Mesenchymal stem cell (in vitro differentiated cells and primary cell): ENCODE measurements at regions not wholly inside any gene's neighbourhood (a gene's known extent, or its start where the extent isn't known, plus 50 kb on each side); places are given as distances from the start of the nearest gene placed in this dataset.

Experiments used
- DNase-seq: peaks from one replicate; pipeline ENCODE4 v3.0.0-alpha.2; 2013
- H2AFZ ChIP-seq: one replicate; pipeline ENCODE4 v1.6.1; 2013; ENCODE audit warnings: low read depth, mild to moderate bottlenecking, control low read depth, inconsistent platforms, low read length, moderate library complexity
- H2AK5ac ChIP-seq: 2 replicates; pipeline ENCODE4 v1.6.1; 2013; ENCODE audit warnings: low read length, moderate library complexity, mild to moderate bottlenecking, inconsistent platforms; ENCODE audit not compliant: severe bottlenecking
- H2BK120ac ChIP-seq: one replicate; pipeline ENCODE4 v1.6.1; 2013; ENCODE audit warnings: low read depth, mild to moderate bottlenecking, inconsistent platforms, low read length, moderate library complexity
- H2BK12ac ChIP-seq, 2 experiments: one replicate each; pipeline ENCODE4 v1.6.1; 2013; ENCODE audit warnings: inconsistent platforms in 2 of 2, low read length in 2 of 2, mild to moderate bottlenecking in 2 of 2, moderate library complexity in 2 of 2, control low read depth in 1 of 2
- H2BK15ac ChIP-seq: one replicate; pipeline ENCODE4 v1.6.1; 2013; ENCODE audit warnings: mild to moderate bottlenecking, low read depth, inconsistent platforms; ENCODE audit not compliant: poor library complexity, severe bottlenecking
- H2BK5ac ChIP-seq: 2 replicates; pipeline ENCODE4 v1.6.1; 2013; ENCODE audit warnings: low read depth, mild to moderate bottlenecking, low read length, control low read depth, inconsistent platforms; ENCODE audit not compliant: poor library complexity, severe bottlenecking
- H3K14ac ChIP-seq, 2 experiments: one replicate each; pipeline ENCODE4 v1.6.1; 2013; ENCODE audit warnings: inconsistent platforms in 2 of 2, low read length in 2 of 2, control low read depth in 1 of 2, mild to moderate bottlenecking in 1 of 2, moderate library complexity in 1 of 2
- H3K18ac ChIP-seq, 2 experiments: one replicate each; pipeline ENCODE4 v1.6.1; 2013; ENCODE audit warnings: inconsistent platforms in 2 of 2, low read length in 2 of 2, control low read depth in 1 of 2, low read depth in 1 of 2, mild to moderate bottlenecking in 1 of 2
- H3K23ac ChIP-seq, 2 experiments: one replicate each; pipeline ENCODE4 v1.6.1; 2013; ENCODE audit warnings: inconsistent platforms in 2 of 2, low read length in 2 of 2, mild to moderate bottlenecking in 2 of 2, moderate library complexity in 2 of 2, control low read depth in 1 of 2
- H3K27ac ChIP-seq: 2 replicates; pipeline ENCODE4 v1.5.1; 2013; ENCODE audit warnings: mild to moderate bottlenecking, moderate library complexity, low read length, control low read depth, inconsistent platforms; ENCODE audit not compliant: poor library complexity, severe bottlenecking
- H3K27me3 ChIP-seq, 2 experiments: 2 replicates each; pipeline versions ENCODE4 v1.6.1 to v1.7.0; 2013; ENCODE audit warnings: low read length in 2 of 2, mild to moderate bottlenecking in 2 of 2, moderate library complexity in 2 of 2, control low read depth in 1 of 2, inconsistent platforms in 1 of 2; ENCODE audit not compliant: control insufficient read depth in 1 of 2, insufficient read depth in 1 of 2
- H3K36me3 ChIP-seq, 2 experiments: 2 replicates each; pipeline versions ENCODE4 v1.6.1 to v1.7.0; 2013; ENCODE audit warnings: low read length in 2 of 2, control low read depth in 1 of 2, inconsistent platforms in 1 of 2, low read depth in 1 of 2, mild to moderate bottlenecking in 1 of 2; ENCODE audit not compliant: insufficient read depth in 2 of 2, control insufficient read depth in 1 of 2
- H3K4ac ChIP-seq, 2 experiments: one replicate each; pipeline ENCODE4 v1.6.1; 2013; ENCODE audit warnings: inconsistent platforms in 2 of 2, low read length in 2 of 2, mild to moderate bottlenecking in 2 of 2, moderate library complexity in 2 of 2, control low read depth in 1 of 2, low read depth in 1 of 2
- H3K4me1 ChIP-seq: 2 replicates; pipeline ENCODE4 v1.6.1; 2013; ENCODE audit warnings: low read depth, low read length, control low read depth; ENCODE audit not compliant: control insufficient read depth, insufficient read depth
- H3K4me2 ChIP-seq: 2 replicates; pipeline ENCODE4 v1.6.1; 2013; ENCODE audit warnings: low read length, mild to moderate bottlenecking, inconsistent platforms; ENCODE audit not compliant: poor library complexity, severe bottlenecking
- H3K4me3 ChIP-seq, 2 experiments: 2 replicates each; pipeline versions ENCODE4 v1.5.1 to v1.7.0; 2013; ENCODE audit warnings: low read length in 2 of 2, mild to moderate bottlenecking in 2 of 2, control low read depth in 1 of 2, low read depth in 1 of 2; ENCODE audit not compliant: insufficient read depth in 1 of 2
- H3K79me1 ChIP-seq: replicated peaks from 2 replicates; pipeline ENCODE4 v1.6.1; 2013; ENCODE audit warnings: mild to moderate bottlenecking, control low read depth, low read length, inconsistent platforms; ENCODE audit not compliant: poor library complexity, severe bottlenecking
- H3K9ac ChIP-seq: 2 replicates; pipeline ENCODE4 v1.7.0; 2013; ENCODE audit warnings: mild to moderate bottlenecking, low read length, moderate library complexity
- H3K9me3 ChIP-seq: 2 replicates; pipeline ENCODE4 v1.7.0; 2013; ENCODE audit warnings: mild to moderate bottlenecking, low read length; ENCODE audit not compliant: control insufficient read depth
- H4K8ac ChIP-seq: one replicate; pipeline ENCODE4 v1.6.1; 2013; ENCODE audit warnings: inconsistent platforms, mild to moderate bottlenecking, low read length, moderate library complexity
- H4K91ac ChIP-seq: one replicate; pipeline ENCODE4 v1.6.1; 2013; ENCODE audit warnings: mild to moderate bottlenecking, low read length, inconsistent platforms
- WGBS: methylation state at CpG from one replicate; pipeline ENCODE4 v1.1.7; 2013; ENCODE audit warnings: mixed read lengths; 5-methylcytosine and 5-hydroxymethylcytosine counted together

DNA sequence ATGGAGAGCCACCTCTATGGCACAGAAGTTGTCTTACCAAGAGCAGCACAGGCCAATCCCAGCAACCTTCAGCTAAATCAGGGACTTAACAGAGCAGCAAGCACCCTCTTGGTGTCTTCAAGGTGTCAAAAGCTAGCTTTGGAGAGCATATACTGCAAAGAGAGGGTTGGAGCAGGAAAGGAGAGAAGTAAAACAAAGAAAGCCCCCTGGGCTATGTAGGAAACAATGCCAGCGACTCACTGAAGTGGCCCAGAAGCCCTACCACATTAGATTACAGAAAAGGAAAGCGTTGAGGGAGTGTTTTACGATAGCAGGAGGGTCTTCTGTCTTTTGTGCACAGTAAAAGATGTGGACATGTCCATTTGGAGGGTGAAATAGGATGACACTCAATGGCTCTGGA, 233.4 kb downstream of the MREG start:
- DNase-seq: no peak
- WGBS: 86% methylated on average over 3 of the region's 3 CpGs
- Histone ChIP-seq H3K4me1 (peaks cover 2% of the 10 kb centered on the region), H3K79me1 (no peaks in the 10 kb centered on the region), H3K27ac (no peak overlapping the region), H2BK120ac (no peak overlapping the region), H3K4me3 (no peak overlapping the region), H3K27me3 (no peaks in the 10 kb centered on the region), H2BK5ac (no peak overlapping the region), H2BK15ac (no peak overlapping the region), H2AFZ (no peak overlapping the region), H3K4me2 (no peak overlapping the region), H3K23ac (no peak overlapping the region), H4K8ac (no peak overlapping the region), H3K9me3 (no peaks in the 10 kb centered on the region), H4K91ac (no peak overlapping the region), H3K4ac (no peak overlapping the region), H3K14ac (no peak overlapping the region), H3K18ac (peak overlapping the region in 1 of 2 experiments; percentile 15), H3K36me3 (no peaks in the 10 kb centered on the region), H3K9ac (no peak overlapping the region), H2AK5ac (no peak overlapping the region), H2BK12ac (peak overlapping the region in 1 of 2 experiments; percentile 4)

DNA sequence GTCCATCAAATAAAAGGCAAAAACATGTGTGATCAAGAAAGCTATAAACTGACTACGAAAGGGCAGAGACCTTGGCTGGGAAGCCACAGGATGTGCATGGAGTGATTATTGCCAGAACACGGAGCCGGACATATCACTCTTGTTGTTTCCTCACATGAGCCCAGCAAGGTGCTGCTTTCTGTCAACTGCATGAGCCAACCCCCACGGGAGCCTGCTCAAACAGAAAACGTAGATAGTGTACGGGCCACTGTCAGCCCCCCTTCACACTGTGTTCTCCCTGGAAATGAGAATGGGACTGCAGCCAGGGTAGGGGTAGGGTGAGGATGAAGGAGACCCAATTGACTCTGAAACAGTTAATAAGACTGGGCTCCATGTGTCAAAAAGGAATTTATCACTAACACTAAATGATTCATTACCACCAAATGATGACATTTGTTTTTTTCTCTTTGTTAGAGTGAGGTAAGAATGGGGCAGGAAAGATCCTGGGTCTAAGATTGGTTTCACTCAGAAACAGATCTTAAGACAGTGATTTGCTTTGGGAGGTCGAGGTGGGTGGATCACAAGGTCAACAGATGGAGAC, 235.8 kb downstream of the MREG start:
- Histone ChIP-seq H4K8ac (peak overlapping the region; percentile 57), H4K91ac (no peak overlapping the region), H3K27ac (no peak overlapping the region), H3K79me1 (no peaks in the 10 kb centered on the region), H2BK12ac (no peak overlapping the region), H3K36me3 (no peaks in the 10 kb centered on the region), H2BK15ac (no peak overlapping the region), H2AK5ac (peak overlapping the region; percentile 8), H3K4ac (peak overlapping the region in 1 of 2 experiments; percentile 60), H3K4me1 (peaks cover 7% of the 10 kb centered on the region), H2BK120ac (no peak overlapping the region), H2BK5ac (no peak overlapping the region), H3K27me3 (no peaks in the 10 kb centered on the region), H3K14ac (no peak overlapping the region), H3K23ac (no peak overlapping the region), H2AFZ (no peak overlapping the region), H3K4me3 (no peak overlapping the region), H3K9me3 (no peaks in the 10 kb centered on the region), H3K4me2 (no peak overlapping the region), H3K9ac (no peak overlapping the region), H3K18ac (peak overlapping the region; percentile 5)
- DNase-seq: no peak
- WGBS: 66% methylated on average over 6 of the region's 7 CpGs

DNA sequence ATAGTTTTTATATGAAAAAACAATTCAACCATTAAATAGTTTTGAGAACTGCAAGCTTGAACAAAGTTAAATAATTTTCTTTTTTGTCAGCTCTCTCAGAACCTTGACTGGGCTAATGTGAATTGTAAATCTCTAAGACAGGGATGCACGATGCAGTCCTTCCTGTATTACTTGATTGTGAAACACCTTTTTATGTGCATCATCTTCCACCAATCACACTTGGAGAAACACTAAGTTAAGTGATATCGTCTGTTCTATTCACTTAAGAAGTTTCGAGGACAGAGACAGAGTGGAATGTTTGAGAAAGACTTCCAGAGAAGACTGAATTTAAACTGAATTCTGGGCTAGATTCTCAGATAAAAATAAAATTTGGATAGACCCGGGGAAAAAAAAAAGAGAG, 238.2 kb downstream of the MREG start:
- Histone ChIP-seq H3K27ac (no peak overlapping the region), H3K23ac (no peak overlapping the region), H3K4me3 (no peak overlapping the region), H2BK12ac (no peak overlapping the region), H3K14ac (no peak overlapping the region), H3K4me2 (no peak overlapping the region), H3K36me3 (no peaks in the 10 kb centered on the region), H4K91ac (no peak overlapping the region), H3K18ac (no peak overlapping the region), H2BK5ac (no peak overlapping the region), H2BK15ac (no peak overlapping the region), H3K4ac (no peak overlapping the region), H2BK120ac (no peak overlapping the region), H2AK5ac (no peak overlapping the region), H2AFZ (no peak overlapping the region), H3K27me3 (no peaks in the 10 kb centered on the region), H3K79me1 (no peaks in the 10 kb centered on the region), H4K8ac (no peak overlapping the region), H3K9ac (peak overlapping the region; percentile 90), H3K4me1 (peaks cover 9% of the 10 kb centered on the region), H3K9me3 (no peaks in the 10 kb centered on the region)
- peak; percentile 49 for DNase-seq
- WGBS: 53% methylated on average over 3 of the region's 4 CpGs

DNA sequence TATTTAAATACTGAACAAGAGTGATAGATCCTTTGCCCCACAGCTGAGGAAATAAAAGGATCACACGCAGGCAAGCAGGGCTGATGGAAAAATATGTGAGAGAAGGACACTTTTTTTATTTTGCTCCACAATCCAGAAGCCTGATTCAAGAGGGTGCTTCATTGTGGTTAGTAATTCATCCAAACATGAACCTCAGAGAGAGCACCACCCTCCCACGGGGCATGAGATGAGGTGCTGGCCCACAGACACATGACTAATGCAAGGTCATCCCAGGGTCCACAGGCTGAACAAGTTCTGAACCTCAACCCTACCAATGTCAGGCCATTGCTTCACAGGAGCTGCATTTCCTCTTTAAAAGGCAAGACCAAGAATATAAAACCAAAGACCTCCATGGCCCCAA, 239.6 kb downstream of the MREG start:
- H2BK120ac ChIP-seq: no peak overlapping the region
- no peaks in the 10 kb centered on the region for H3K9me3 ChIP-seq
- H3K4me3 ChIP-seq: peak overlapping the region in 1 of 2 experiments; percentile 57
- H2BK15ac ChIP-seq: no peak overlapping the region
- H4K8ac ChIP-seq: no peak overlapping the region
- no peak overlapping the region for H3K18ac ChIP-seq
- H2BK12ac ChIP-seq: no peak overlapping the region
- peaks cover 9% of the 10 kb centered on the region for H3K4me1 ChIP-seq
- peak overlapping the region; percentile 90 for H3K9ac ChIP-seq
- 0% methylated on average over 1 of the region's 2 CpGs for WGBS
- no peaks in the 10 kb centered on the region for H3K36me3 ChIP-seq
- H4K91ac ChIP-seq: peak overlapping the region; percentile 47
- no peak overlapping the region for H3K4me2 ChIP-seq
- peak; percentile 89 for DNase-seq
- H3K14ac ChIP-seq: no peak overlapping the region
- no peak overlapping the region for H2AFZ ChIP-seq
- no peaks in the 10 kb centered on the region for H3K27me3 ChIP-seq
- no peak overlapping the region for H2BK5ac ChIP-seq
- H3K79me1 ChIP-seq: no peaks in the 10 kb centered on the region
- peak overlapping the region; percentile 23 for H2AK5ac ChIP-seq
- H3K23ac ChIP-seq: no peak overlapping the region
- H3K4ac ChIP-seq: no peak overlapping the region
- peak overlapping the region; percentile 85 for H3K27ac ChIP-seq
